Glomerular endothelial cell (primary cell): ENCODE measurements at regions not wholly inside any gene's neighbourhood (a gene's known extent, or its start where the extent isn't known, plus 50 kb on each side); places are given as distances from the start of the nearest gene placed in this dataset.

Source experiments
- DNase-seq: peaks from one replicate; pipeline ENCODE4 v3.0.0-alpha.2; 2011; ENCODE audit warnings: low read depth, low spot score; ENCODE audit errors: extremely low read depth

- no peak for DNase-seq
Observed at GRCh38 chr11:28713850-28714249, 605.7 kb downstream of the METTL15 start.

GRCh38 chr11:28708075-28708474 is 599.9 kb downstream of the METTL15 start:
- no peak for DNase-seq

GRCh38 chr11:28704801-28705200 is 596.6 kb downstream of the METTL15 start:
- DNase-seq, result no peak

GRCh38 chr11:28703371-28703770 is 595.2 kb downstream of the METTL15 start:
- DNase-seq, result no peak

- no peak for DNase-seq
Observed at GRCh38 chr11:28702871-28703270, 594.7 kb downstream of the METTL15 start.

GRCh38 chr11:28702450-28702790 is 594.2 kb downstream of the METTL15 start:
- no peak for DNase-seq

GRCh38 chr11:28701760-28702449 is 593.7 kb downstream of the METTL15 start:
- no peak for DNase-seq

- no peak for DNase-seq
Observed at GRCh38 chr11:28699701-28700100, 591.5 kb downstream of the METTL15 start.

GRCh38 chr11:28697920-28698827 is 590.0 kb downstream of the METTL15 start:
- no peak for DNase-seq

GRCh38 chr11:28696591-28696990 is 588.4 kb downstream of the METTL15 start:
- no peak for DNase-seq

GRCh38 chr11:28690746-28691145 is 582.6 kb downstream of the METTL15 start:
- DNase-seq, result no peak

GRCh38 chr11:28684011-28684586 is 575.9 kb downstream of the METTL15 start:
- DNase-seq, result no peak

- DNase-seq, result no peak
Observed at GRCh38 chr11:28679795-28680468, 571.7 kb downstream of the METTL15 start.

GRCh38 chr11:28677721-28678120 is 569.5 kb downstream of the METTL15 start:
- no peak for DNase-seq

- no peak for DNase-seq
Observed at GRCh38 chr11:28675183-28675582, 567.0 kb downstream of the METTL15 start.

GRCh38 chr11:28674433-28675103 is 566.4 kb downstream of the METTL15 start:
- no peak for DNase-seq

- DNase-seq, result no peak
Observed at GRCh38 chr11:28673691-28674432, 565.7 kb downstream of the METTL15 start.

- no peak for DNase-seq
Observed at GRCh38 chr11:28671274-28671673, 563.1 kb downstream of the METTL15 start.

GRCh38 chr11:28666632-28667031 is 558.4 kb downstream of the METTL15 start:
- no peak for DNase-seq
